HG03175 (cell line): ENCODE measurements at regions not wholly inside any gene's neighbourhood (a gene's known extent, or its start where the extent isn't known, plus 50 kb on each side); places are given as distances from the start of the nearest gene placed in this dataset.
"Not testable (repeated sequence)": the region's sequence is repeated elsewhere in the genome, so short reads cannot be mapped to it uniquely, and the experiment has no call there.

Experiments used
- ATAC-seq: cut with Tn5 transposase; IDR thresholded peaks from one replicate; pipeline ENCODE4 v1.9.1; 2021; ENCODE audit warnings: mild to moderate bottlenecking, moderate library complexity; ENCODE audit not compliant: unreplicated experiment

DNA sequence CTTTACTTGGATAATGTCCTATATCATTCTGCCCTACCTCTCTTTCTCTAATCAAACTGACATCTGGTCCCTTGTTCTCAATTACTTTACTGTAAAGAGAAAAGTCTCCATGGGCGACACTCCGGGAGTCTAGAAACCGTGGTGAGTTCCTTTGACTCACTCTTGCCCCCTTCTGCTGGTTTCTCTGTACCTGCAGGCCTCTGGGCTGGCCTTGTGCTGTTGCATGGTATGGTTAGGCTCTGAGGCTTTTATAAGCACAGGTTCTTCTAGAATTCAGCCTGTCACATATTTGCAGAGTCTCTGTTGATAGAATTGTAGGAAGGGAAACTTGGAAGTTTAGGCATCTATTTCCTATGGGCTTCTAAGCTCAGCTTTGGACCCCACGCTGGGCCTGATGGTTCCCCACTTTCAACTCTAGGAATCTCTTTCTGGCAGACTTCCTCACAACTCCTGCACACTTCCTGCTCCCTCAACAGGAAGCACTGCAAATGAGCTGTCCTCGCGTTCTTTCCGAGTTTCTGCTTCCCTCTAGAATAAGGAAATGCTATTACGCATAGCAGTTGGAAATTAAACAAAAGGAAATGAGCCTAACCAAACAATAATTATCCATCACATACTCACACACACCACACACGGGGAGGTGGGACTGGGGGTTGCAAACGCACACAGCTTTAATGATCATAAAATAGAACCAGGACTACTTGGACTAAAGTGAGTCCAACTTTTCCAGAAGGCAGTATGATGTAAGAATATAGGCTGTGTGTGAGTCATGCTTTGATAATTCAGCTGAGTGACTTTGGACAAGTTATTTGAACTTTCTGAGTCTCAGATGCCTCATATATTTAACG is 683.3 kb downstream of the QKI start:
- ATAC-seq = no peak

DNA sequence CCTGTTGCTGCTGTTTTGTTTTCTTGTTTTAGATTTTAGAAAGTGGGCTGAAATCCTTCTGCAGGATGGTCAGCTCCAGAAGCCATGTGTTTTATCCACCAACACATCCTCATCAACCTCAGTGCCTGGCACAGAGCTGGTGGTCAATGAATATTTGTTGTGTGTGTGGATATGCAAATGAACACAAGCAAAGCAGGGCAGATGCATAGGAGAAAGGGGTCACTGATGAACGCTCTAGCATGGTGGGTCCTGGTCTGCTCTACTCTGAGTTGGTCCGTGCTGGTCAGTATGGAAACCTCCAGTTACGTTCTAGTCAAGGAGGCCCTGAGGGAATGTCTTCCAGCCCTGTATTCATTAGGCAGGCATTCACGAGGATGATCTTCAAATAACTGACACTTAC is 682.5 kb downstream of the QKI start:
- ATAC-seq = no peak

DNA sequence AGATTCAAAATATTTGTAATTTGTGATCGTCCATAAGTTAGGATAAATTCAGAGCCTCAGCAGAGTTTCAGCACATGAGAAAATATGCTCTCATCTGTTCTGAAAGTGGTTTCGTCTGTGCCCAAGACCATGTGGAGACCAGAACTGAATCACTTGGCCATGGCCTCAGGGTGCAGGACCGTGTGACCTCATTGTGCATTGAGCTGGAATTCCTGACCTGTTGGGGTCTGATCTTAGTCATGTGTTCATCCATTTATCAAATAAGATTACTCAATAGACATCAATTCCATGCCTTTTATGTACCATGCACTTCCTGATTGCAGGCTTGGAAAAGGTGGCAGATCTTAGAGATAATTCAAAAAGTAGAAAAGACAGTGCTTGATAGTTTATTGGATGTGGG is 680.5 kb downstream of the QKI start:
- no peak for ATAC-seq

DNA sequence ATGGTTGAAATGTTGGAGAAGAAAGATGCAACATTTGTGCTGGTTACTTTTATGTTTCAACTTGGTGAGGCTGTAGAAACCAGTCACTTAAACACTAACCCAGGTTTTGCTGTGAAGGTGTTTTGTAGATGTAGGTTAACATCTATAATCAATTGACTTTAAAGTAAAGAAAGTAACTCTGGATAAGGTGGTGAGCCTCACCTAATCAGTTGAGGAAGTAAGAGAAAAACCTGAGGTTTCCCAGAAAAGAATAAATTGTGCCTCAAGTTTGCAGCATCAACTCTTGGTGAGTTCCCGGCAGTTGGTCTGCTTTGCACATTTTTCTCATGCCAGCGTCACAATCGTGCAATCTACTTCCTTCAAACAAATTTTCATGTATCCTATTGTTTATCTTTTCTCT is 673.4 kb downstream of the QKI start:
- ATAC-seq = no peak

DNA sequence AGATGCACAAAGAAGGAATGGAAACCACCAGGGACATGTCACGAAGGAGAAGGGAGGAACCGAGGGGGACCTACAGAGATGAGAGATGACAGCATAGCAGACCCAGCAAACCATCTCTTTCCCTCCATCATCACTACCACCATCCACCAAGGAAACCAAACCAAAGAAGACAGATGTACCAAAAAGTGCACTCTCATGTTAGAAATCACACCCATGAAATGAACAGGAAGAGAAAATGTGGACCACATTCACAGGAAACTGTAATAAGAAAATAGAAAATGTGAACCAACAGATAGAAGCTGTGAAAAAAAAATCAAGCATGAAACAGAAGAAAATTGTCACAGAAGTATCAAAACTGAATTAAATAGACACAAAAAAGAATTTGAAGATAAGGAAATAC is 672.7 kb downstream of the QKI start:
- ATAC-seq = no peak

- no peak for ATAC-seq
Observed at GRCh38 chr6:164086076-164086887, 671.8 kb downstream of the QKI start.

DNA sequence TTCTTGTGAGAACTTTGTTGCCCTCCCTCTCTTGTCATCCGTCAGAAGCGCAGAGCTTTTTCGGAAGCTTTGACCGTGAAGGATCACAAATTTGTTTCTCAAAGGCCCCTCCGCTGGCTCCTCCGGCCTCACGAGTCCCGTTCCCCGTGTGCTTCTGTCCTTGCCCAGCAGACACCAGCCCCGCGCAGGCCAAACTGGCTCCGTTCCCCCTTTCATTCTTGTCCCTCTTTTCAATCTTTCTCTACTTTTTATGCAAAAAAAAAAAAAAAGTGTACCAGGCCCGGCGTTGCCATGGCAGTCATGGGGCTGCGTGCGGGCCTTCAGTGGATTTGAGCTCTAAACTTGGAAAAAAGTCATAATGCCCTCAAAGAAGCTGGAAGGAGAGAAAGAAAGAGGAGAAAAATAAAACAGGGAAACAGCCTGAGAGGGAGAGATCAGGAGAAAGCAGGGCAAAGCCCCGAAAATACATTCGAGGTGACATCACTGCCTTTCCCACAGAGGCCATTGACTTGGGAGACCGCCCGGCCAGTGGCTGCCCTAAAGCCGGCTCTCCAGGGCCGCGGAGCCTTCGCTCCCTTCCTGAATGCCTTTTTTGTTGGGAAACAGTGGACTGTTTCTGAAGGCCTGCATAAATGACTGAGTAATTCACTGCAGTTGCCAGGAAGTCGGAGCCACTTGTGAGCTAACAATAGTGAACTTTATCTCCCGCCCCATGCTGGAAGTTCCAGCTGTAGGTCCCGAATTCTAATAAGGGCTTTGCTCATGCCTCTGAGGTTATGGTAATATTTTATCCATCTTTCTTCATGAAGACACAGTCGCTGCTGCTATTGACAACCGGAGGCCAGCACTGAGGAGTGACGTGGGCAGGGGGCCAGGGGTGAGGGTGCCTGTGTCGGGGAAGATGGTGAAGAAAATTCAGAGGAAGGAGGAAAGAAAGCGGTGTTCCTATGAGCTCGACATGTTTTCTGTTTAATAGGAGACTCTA is 670.9 kb downstream of the QKI start:
- ATAC-seq = no peak

DNA sequence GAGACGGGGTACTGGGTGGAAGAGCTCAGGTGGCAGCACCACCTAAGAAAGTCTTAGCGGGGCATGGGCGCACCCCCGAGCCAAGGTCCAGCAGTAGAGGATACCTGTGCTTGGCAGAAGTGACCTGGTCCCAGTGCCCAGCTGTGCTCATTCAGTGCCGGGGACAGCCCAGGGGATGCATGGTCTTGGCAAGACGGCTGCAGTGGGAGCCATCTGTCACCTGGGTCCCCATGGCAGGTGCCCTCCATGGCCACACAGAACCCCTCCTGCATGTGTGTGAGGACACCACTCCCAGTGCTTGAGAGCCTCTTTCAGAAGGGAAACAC is 664.7 kb downstream of the QKI start:
- ATAC-seq = no peak

GRCh38 chr6:164078532-164079274 is 664.2 kb downstream of the QKI start:
- no peak for ATAC-seq

DNA sequence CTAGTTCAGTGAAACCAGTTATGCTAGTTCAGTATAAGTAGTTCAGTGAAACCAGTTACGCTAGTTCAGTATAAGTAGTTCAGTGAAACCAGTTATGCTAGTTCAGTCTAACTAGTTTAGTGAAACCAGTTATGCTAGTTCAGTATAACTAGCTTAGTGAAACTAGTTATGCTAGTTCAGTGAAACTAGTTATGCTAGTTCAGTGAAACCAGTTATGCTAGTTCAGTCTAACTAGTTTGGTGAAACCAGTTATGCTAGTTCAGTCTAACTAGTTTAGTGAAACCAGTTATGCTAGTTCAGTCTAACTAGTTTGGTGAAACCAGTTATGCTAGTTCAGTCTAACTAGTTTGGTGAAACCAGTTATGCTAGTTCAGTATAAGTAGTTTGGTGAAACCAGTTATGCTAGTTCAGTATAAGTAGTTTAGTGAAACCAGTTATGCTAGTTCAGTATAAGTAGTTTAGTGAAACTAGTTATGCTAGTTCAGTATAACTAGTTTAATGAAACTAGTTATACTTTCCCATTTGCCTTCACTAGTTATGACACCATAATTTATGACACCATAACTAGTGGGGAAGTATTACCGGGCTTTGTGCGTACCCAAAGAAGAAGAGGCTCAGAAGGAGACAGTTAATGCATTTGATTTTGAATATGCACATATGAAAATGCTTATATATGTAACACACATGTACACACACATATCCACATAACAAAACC is 662.5 kb downstream of the QKI start:
- ATAC-seq = not testable (repeated sequence)

- ATAC-seq = no peak
Observed at GRCh38 chr6:164075981-164076615, 661.6 kb downstream of the QKI start.

GRCh38 chr6:164072240-164072666 is 657.7 kb downstream of the QKI start:
- no peak for ATAC-seq

DNA sequence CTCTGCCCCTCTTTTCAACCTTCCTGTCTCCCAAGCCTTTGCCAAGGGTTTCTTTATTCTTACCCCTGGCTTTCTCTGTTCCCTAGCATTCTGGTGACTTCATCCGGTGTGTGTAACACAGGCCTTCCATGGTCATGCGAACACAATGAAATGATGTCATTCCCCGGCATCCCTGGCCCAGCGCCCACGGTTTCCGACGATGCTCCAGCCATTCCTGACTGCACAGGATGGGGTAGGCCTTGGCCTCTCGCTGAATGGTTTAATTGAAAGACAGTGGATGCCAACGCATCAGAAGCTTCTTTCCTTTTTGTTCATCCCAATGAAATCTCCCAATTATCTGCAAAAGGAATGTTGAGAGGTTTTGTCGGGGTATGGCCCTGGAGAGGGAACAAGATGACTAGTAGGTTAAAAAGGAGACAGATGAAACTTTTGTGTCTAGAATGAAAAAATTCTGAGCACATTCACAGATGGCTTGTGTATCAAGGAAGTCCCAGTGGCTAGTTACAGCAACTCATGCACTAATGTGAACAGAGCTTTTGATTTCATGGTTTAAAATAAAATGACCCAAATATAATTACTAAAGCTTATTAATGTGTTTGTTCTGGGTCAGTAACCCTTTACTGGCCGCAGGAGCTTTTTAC is 655.0 kb downstream of the QKI start:
- no peak for ATAC-seq

DNA sequence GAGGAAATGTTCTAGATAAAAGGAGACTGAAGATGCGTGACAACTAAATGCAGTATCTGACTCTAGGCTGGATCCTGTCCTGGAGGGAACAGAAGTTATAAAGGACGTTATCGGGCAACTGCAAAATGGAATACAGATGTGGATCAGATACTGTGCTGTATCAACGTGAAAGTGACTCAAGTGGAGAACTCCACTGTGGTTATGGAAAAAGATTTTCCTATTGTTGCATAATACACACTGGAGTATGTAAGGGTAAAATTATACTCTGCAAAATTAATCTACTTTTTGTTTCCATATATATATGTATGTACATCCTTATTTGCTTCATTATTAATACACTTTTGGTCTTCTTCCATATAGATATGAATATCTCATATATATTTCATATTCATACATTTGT is 654.0 kb downstream of the QKI start:
- no peak for ATAC-seq

GRCh38 chr6:164066766-164067165 is 652.2 kb downstream of the QKI start:
- ATAC-seq = no peak

DNA sequence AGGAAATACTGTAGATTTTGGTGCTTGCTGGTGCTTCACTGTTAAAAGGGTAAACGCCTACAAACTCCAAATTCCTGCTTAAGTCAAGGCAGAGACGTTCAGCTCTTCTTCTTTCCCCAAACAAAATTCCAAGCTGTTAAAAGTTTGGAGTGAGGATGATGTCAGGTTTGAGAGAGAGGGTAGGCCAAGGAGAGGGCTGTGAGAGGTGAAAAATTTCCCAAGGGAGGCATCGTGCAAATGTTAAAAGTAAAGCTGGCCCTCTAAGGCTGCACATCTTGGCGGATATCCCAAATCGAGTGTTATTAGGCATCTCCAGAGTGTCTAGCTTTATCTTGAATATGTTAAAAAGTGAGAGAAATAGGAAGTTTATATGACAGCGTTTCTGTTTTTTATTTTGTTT is 651.8 kb downstream of the QKI start:
- no peak for ATAC-seq

GRCh38 chr6:164063346-164063745 is 648.8 kb downstream of the QKI start:
- no peak for ATAC-seq

GRCh38 chr6:164062872-164063271 is 648.4 kb downstream of the QKI start:
- ATAC-seq = no peak

GRCh38 chr6:164057876-164058275 is 643.4 kb downstream of the QKI start:
- ATAC-seq = no peak
